ENCODE measurements at regions not wholly inside any gene's neighbourhood (a gene's known extent, or its start where the extent isn't known, plus 50 kb on each side); places are given as distances from the start of the nearest gene placed in this dataset.
"Not testable (repeated sequence)": the region's sequence is repeated elsewhere in the genome, so short reads cannot be mapped to it uniquely, and the experiment has no call there.

- DNase-seq = peak in 3 of 4 experiments; percentile 25 to 41 (median 39)
Observed at GRCh38 chr3:167102071-167102470, 278.0 kb downstream of the ZBBX start.

DNA sequence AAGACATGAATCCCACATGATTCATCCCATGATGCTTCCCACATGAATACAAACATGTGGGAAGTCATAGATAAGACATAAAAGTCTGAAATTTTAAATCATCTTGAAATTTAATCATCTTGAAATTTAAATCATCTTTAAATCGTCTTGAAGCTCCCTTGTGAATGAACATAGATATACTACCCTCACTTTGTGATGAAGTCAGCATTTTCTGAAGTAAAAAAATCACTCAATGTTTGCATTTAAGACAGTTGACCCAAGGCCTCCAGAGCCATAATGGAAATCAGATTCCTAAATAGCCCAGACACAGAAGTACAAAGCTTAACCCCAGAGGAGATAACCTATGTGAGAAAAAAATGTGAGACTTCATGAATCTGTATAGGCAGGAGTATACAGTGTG is 279.4 kb downstream of the ZBBX start:
- DNase-seq = no peak

DNA sequence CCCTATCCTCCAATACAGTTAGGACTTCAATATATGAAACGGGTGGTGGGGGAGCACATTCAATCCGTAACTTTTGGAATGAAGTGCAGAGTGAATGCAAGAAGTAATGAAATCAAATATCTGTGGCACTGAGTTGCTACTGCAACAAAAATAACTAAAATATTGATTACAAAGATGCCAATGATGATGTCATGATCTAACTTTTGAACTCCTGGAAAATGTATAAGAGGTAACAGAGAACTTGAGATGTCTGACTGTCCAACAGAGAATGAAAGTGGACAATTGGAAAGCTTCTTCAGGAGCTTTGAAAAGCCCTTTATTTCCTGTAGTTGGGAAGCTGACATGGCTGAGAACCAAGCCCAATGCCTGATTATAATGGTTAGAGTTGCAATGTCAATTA is 279.9 kb downstream of the ZBBX start:
- DNase-seq = no peak

DNA sequence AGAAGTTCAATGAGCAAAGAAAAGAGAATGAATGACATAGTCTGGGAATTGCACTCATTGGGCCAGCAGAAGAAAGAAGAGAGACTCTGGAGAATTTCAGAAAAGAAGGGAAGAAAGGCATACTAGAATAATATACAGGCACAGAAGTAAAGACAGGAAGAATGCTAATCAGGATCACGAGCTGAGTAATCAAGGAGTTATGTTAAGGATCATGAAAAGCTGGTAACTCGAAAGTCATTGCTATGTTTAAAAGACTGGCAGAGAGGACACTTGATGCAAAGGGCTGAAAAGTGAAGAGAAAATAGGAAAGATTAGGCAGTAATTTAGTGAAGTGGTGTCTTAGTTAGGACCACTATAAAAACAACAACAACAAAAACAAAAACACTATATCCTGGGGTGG is 284.1 kb downstream of the ZBBX start:
- no peak for DNase-seq

- no peak for DNase-seq
Observed at GRCh38 chr3:167094632-167095031, 285.5 kb downstream of the ZBBX start.

- no peak for DNase-seq
Observed at GRCh38 chr3:167091226-167091625, 288.9 kb downstream of the ZBBX start.

DNA sequence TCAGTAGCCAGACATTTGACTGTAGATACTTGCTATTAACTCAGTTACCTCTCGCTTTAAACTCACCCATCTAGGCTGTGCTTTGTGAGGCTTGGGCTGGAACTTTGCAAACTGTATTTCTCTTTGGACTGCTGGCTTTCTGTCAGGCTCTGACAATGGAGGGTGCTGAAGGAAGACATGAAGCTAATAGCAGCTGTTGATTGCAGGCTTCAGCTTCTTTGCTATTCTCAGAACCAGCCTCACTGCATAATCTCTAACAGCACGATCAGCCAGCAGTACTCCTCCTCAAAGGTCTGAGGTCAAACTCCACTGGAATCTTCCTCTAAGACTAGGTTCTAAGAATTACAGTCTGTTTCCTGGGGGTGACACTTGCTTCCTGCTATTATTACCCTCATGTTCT is 295.6 kb downstream of the ZBBX start:
- no peak for DNase-seq

DNA sequence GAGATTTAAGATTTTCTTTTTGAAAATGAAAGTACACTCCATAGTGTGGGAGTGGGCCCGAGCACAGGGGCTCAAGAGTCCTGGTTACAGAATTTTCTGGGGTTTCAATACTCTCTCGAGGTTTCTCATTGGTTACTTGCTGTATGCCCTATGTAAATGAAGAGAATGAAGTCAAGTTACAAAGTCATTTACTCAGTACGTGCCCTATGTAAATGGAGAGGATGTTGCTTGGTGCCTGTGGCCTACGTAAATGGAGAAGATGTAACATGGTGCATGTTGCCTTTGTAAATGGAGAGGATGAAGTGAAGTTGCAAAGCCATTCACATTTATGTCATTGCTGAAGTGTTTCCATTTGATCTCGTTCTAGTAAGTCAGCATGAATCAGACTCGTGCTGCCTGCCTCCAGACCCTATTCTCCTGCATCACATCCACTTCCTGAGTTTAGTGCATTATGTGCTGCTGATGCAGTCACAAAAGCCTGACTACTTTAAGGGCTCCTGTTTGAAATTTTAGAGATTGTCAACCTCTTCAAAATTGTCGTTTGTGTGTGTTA is 302.0 kb downstream of the ZBBX start:
- no peak for DNase-seq

- no peak for DNase-seq
Observed at GRCh38 chr3:167067787-167068161, 312.3 kb downstream of the ZBBX start.

DNA sequence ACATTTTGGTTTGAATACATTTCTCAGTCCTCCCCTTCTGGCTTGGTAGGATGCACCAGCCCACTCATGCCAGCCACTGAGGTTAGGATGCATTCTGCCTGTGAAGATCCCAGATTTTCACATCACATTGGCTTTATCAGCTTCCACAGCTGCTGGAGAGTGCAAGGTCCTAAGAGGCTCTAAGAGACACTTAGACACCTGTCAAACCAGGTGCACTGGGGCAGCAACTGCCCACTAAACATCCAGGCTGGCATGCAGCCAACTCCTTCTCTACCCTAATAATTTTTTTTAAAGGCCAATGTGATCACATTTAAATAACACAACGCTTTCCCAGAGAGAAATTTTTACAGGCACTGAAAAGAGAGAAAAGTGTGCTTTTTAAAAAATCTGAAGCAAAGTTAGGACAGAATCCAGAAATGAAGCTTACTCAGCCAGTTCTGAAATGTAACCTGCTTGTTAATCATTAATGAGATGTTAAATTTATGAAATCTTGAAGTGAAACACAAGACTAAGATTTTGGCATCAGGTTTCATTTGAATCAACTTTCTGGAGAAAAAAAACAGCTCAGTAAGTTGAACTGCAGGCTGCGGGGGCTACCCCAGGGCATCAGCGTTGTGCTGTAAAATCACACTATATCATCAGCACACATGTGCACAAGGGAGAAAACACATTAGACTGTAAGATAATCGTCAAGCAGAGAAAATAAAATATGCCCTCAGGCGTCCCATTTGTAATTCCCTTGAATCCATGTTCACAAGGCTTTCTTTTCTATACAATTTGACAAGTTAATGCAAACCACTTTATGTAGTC is 312.9 kb downstream of the ZBBX start:
- DNase-seq = no peak

GRCh38 chr3:167057581-167057980 is 322.5 kb downstream of the ZBBX start:
- no peak for DNase-seq

DNA sequence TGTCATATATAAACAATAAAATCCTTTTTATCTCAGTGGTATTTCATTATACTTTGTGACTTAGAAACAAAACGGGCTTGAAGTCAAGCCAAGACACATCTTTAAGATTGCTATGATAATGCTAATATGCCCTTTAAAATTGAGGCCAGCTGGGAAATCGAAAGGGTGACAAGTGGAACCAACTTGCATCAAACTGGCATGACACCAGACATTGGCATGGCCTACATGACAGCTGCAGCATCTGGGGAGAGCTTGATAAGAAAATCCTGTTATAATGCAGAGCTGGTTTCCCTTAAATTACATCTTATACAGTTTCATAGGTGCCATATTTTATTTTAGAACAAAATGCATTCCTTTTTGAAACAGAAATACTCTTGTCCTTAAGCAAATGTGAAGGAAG is 325.2 kb downstream of the ZBBX start:
- no peak for DNase-seq

DNA sequence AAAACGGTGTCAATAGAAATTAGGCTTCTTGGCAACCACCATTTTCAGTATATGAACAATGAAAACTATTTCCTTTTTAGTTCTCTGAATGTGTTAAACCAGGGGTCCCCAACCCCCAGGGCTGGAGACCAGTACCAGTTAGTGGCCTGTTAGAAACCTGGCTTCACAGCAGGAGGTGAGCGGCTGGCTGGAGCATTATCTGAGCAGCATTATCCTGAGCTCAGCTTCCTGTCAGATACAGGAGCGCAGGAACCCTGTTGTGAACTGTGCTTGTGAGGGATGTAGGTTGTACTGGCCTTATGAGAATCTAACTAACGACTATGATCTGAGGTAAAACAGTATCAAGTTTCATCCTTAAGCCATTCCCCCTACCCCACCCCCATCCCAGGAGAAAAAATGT is 328.7 kb downstream of the ZBBX start:
- no peak for DNase-seq

GRCh38 chr3:167033866-167034265 is 346.2 kb downstream of the ZBBX start:
- DNase-seq = no peak

DNA sequence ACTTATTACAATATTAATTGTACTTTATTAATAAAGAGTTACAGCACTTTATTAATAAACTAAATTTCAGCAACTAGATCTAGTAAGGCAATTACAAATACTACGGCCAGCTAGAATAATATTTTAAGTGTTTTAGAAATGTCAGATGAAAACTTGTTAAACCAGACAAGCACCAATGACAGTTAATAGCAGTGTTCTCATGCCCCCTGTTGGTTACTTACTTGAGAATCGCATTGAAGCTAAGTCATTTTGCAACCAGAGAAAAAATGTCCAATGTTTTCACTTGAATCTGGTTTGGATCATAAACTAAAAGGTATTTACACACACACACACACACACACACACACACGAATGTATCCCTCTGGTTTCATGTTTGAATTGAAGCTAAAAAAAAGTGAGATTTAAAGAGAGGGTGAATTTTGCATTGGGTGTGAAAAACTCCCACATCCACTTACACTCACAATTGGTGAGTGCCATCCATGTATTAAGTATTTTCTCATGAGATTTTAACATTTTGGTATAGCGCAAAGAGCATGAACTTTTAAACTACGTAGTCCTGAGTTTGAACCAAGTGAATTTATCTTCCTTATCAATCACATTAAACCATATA is 347.7 kb downstream of the ZBBX start:
- peak; percentile 2 to 9 (median 4) for DNase-seq

DNA sequence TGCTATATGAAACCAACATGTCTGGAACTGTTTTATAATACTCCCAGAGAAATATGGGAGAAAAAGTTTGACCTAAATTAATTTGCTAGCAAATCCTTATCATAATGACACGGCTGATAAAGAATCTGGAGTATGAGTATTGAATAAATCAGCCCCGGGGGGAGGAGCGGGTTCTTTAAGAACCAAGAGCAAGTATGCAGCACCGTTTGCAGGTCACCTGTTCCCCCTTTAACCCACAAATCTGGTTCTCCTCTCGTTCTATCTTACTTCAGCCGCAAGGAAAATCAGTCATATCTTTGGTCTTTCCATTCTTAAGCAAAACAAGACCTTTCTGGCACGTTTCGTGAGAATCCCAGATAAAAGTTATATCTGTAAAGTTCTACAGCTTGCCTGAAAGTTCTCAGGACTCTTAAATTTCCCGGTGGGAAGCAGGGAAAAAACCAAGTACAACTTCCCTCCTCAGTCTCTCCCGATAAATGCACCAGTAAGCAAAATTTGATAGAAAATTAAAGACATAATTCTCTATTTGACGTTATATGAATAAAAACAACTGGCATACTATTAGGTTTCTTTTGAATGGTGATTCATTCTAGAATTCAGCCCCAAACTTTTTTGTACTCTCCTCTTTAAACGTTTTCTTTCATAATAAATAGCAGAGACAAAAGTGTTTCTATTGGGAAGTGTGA is 348.6 kb downstream of the ZBBX start:
- DNase-seq = no peak

- DNase-seq = no peak
Observed at GRCh38 chr3:167030082-167030725, 349.9 kb downstream of the ZBBX start.

- not testable (repeated sequence) for DNase-seq
Observed at GRCh38 chr3:167019503-167019902, 360.6 kb downstream of the ZBBX start.

DNA sequence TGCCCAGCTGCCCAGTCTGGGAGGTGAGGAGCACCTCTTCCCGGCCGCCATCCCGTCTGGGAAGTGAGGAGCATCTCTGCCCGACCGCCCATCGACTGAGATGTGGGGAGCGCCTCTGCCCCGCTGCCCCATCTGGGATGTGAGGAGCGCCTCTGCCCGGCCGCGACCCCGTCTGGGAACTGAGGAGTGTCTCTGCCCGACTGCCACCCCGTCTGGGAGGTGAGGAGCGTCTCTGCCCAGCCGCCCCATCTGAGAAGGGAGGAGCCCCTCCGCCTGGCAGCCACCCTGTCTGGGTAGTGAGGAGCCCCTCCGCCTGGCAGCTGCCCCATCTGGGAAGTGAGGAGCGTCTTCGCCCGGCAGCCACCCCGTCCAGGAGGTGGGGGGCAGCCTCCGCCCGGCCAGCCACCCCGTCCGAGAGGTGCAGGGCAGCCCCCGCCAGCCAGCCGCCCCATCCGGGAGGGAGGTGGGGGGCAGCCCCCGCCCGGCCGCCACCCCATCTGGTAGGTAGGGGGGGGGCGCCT is 361.4 kb downstream of the ZBBX start:
- DNase-seq = not testable (repeated sequence)

GRCh38 chr3:167012691-167013090 is 367.4 kb downstream of the ZBBX start:
- DNase-seq = no peak

GRCh38 chr3:167008791-167009190 is 371.3 kb downstream of the ZBBX start:
- DNase-seq = no peak

DNA sequence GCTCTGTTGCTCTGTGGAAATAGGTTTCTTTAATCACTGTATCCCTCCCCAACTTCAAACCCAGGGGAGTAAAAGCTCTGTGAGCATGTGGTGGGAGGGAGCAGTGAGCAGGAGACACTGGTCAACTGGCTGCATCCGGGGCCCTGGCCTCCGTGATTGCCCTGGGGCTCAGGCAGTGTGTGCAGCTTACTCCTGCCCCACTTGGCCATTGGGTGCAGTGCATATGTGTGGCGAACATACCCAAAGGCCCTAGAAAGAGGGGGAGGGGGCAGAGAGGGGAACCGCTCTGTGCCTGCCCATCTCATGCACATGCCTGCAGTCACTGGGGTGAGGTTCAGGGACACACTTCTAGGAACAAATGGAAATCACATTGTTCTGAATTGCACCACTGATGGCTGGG is 378.7 kb downstream of the ZBBX start:
- DNase-seq = no peak

All from suppressor macrophage (primary cell).